ENCODE measurements at regions not wholly inside any gene's neighbourhood (a gene's known extent, or its start where the extent isn't known, plus 50 kb on each side); places are given as distances from the start of the nearest gene placed in this dataset.

DNA sequence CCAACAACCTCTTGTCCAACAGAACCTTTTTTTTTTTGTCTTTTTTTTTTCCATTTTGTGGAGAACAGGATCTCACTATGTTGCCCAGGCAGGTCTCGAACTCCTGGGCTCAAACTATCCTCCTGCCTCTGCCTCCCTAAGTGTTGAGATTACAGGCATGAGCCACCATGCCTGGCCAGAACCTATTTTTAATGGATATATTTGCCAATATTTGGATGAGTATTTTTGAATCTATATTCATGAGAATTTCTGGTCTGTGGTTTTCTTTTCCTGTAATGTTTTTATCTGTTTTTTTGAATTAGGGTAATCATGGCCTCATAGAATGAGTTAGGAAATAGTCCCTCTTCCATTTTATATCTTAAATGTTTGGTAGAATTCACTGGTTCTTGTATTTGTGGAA is 70.4 kb upstream of the RET start:
- POLR2A ChIA-PET: no interaction called here
- peaks cover 0 to 19% (median 13%) of the 10 kb centered on the region in 5 donors for H3K27me3 Mint-ChIP-seq
- Histone ChIP-seq H3K9me3 (ENCODE audit: control insufficient read depth in 2 of 3, low read length in 3 of 3) (no peaks in the 10 kb centered on the region), H3K27ac (ENCODE audit: low read depth, low read length) (no peak overlapping the region), H3K36me3 (ENCODE audit: control insufficient read depth in 2 of 3, insufficient read depth in 3 of 3, low read length in 3 of 3) (no peaks in the 10 kb centered on the region), H3K4me1 (ENCODE audit: control insufficient read depth in 2 of 2, insufficient read depth in 2 of 2, low read length in 2 of 2) (no peaks in the 10 kb centered on the region), H3K4me3 (ENCODE audit: low read length) (no peak overlapping the region), H3K27me3 (ENCODE audit: control insufficient read depth in 2 of 2, insufficient read depth in 2 of 2, low read length in 2 of 2) (no peaks in the 10 kb centered on the region)
- peaks cover 0 to 7% (median 0%) of the 10 kb centered on the region in 11 donors for H3K9me3 Mint-ChIP-seq
- no peak for ATAC-seq
- intact Hi-C loops (cut with micrococcal nuclease): no loop called here
- peaks cover 0 to 4% (median 0%) of the 10 kb centered on the region in 5 donors for H3K36me3 Mint-ChIP-seq
- H3K4me3 Mint-ChIP-seq: no peak overlapping the region
- DNase-seq: no peak
- CTCF ChIA-PET: no interaction called here
- H3K27ac Mint-ChIP-seq: no peak overlapping the region
- no peaks in the 10 kb centered on the region for H3K4me1 Mint-ChIP-seq

DNA sequence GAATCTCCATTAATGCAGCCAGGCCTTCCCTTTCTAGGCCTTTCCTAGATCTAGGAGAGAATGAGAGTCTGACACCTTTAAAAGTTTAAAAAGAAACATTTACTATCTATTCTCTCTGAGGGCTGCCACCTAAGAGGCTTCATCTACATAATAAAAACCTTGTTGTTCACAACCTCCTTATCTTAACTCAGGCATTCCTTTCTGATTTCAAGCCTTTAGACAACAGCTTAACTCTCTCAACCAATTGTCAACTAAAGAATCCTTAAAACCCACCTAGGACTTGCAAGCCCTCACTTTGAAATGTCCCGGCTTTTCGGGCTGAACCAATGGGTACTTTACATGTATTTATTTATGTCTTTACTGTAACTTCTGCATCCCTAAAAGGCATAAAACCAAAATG is 64.3 kb upstream of the RET start:
- no peak overlapping the region for H3K27ac Mint-ChIP-seq
- DNase-seq (no peak), ATAC-seq (no peak)
- ChIA-PET POLR2A (no interaction called here), CTCF (no interaction called here)
- H3K27ac ChIP-seq (ENCODE audit: low read depth, low read length): no peak overlapping the region
- peaks cover 0 to 20% (median 7%) of the 10 kb centered on the region in 5 donors for H3K27me3 Mint-ChIP-seq
- H3K4me1 ChIP-seq (ENCODE audit: control insufficient read depth in 2 of 2, insufficient read depth in 2 of 2, low read length in 2 of 2): no peaks in the 10 kb centered on the region
- no peaks in the 10 kb centered on the region for H3K27me3 ChIP-seq (ENCODE audit: control insufficient read depth in 2 of 2, insufficient read depth in 2 of 2, low read length in 2 of 2)
- H3K9me3 Mint-ChIP-seq: peaks cover 0 to 7% (median 0%) of the 10 kb centered on the region in 11 donors
- intact Hi-C loops (cut with micrococcal nuclease): no loop called here
- H3K36me3 Mint-ChIP-seq: peaks cover 0 to 4% (median 0%) of the 10 kb centered on the region in 5 donors
- no peak overlapping the region for H3K4me3 ChIP-seq (ENCODE audit: low read length)
- H3K9me3 ChIP-seq (ENCODE audit: control insufficient read depth in 2 of 3, low read length in 3 of 3): no peaks in the 10 kb centered on the region
- no peak overlapping the region for H3K4me3 Mint-ChIP-seq
- H3K36me3 ChIP-seq (ENCODE audit: control insufficient read depth in 2 of 3, insufficient read depth in 3 of 3, low read length in 3 of 3): no peaks in the 10 kb centered on the region
- H3K4me1 Mint-ChIP-seq: peaks cover 0 to 6% (median 0%) of the 10 kb centered on the region in 7 donors

DNA sequence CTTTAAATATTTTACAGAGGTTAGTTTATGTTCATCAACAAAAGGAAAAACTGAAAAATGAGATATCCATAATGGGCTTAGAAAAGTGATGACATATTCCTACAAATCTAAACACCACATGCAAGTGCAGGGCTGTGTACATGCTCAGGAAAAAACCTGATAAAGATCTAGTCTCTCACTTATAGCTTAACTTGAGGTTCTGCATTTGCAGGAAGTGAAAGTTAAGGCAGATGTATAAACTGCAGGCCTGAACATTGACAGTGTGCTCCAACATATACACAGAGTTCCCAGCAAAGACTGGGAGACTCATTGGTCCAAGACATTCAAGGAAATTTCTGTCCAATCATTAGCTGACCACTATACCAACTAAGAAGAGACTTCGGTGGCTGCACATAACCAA is 63.8 kb upstream of the RET start:
- DNase-seq (no peak), ATAC-seq (no peak)
- Mint-ChIP-seq H3K9me3 (peaks cover 0 to 7% (median 0%) of the 10 kb centered on the region in 11 donors), H3K27ac (no peak overlapping the region), H3K27me3 (peaks cover 0 to 21% (median 7%) of the 10 kb centered on the region in 5 donors), H3K36me3 (peaks cover 0 to 4% (median 0%) of the 10 kb centered on the region in 5 donors), H3K4me3 (no peak overlapping the region), H3K4me1 (peaks cover 0 to 6% (median 0%) of the 10 kb centered on the region in 7 donors)
- H3K27me3 ChIP-seq (ENCODE audit: control insufficient read depth in 2 of 2, insufficient read depth in 2 of 2, low read length in 2 of 2): no peaks in the 10 kb centered on the region
- no peak overlapping the region for H3K4me3 ChIP-seq (ENCODE audit: low read length)
- H3K27ac ChIP-seq (ENCODE audit: low read depth, low read length): no peak overlapping the region
- no peaks in the 10 kb centered on the region for H3K4me1 ChIP-seq (ENCODE audit: control insufficient read depth in 2 of 2, insufficient read depth in 2 of 2, low read length in 2 of 2)
- no peaks in the 10 kb centered on the region for H3K9me3 ChIP-seq (ENCODE audit: control insufficient read depth in 2 of 3, low read length in 3 of 3)
- H3K36me3 ChIP-seq (ENCODE audit: control insufficient read depth in 2 of 3, insufficient read depth in 3 of 3, low read length in 3 of 3): no peaks in the 10 kb centered on the region
- intact Hi-C loops (cut with micrococcal nuclease): no loop called here
- CTCF ChIA-PET: no interaction called here
- POLR2A ChIA-PET: no interaction called here

DNA sequence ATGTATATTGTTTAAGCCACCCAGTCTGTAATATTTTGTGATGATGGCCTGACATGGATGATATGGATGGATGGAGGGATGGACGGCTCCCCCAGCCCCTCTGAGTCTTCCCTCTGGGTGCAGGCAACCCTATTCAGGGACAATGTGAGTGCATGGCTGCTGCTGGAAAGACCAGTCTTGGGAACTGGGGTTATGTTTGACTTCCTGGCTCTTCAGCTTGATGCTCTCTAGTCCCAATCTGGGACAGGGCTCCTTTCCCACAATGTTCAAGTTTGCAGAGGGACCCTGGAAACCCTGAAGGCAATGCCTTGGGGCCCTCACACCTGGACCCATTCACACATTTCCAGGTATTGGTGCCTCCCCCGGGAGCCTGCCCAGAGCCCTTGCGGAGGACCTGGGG is 52.3 kb upstream of the RET start:
- Mint-ChIP-seq H3K36me3 (no peaks in the 10 kb centered on the region), H3K4me3 (no peak overlapping the region), H3K9me3 (peaks cover 0 to 5% (median 0%) of the 10 kb centered on the region in 11 donors), H3K27ac (no peak overlapping the region), H3K27me3 (peaks cover 0 to 29% (median 20%) of the 10 kb centered on the region in 5 donors), H3K4me1 (no peaks in the 10 kb centered on the region)
- Histone ChIP-seq H3K4me3 (ENCODE audit: low read length) (no peak overlapping the region), H3K27me3 (ENCODE audit: control insufficient read depth in 2 of 2, insufficient read depth in 2 of 2, low read length in 2 of 2) (no peaks in the 10 kb centered on the region), H3K9me3 (ENCODE audit: control insufficient read depth in 2 of 3, low read length in 3 of 3) (no peaks in the 10 kb centered on the region), H3K4me1 (ENCODE audit: control insufficient read depth in 2 of 2, insufficient read depth in 2 of 2, low read length in 2 of 2) (no peaks in the 10 kb centered on the region), H3K27ac (ENCODE audit: low read depth, low read length) (no peak overlapping the region), H3K36me3 (ENCODE audit: control insufficient read depth in 2 of 3, insufficient read depth in 3 of 3, low read length in 3 of 3) (no peaks in the 10 kb centered on the region)
- ATAC-seq (no peak), DNase-seq (no peak)
- ChIA-PET CTCF (no interaction called here), POLR2A (no interaction called here)
- intact Hi-C loops (cut with micrococcal nuclease): no loop called here

DNA sequence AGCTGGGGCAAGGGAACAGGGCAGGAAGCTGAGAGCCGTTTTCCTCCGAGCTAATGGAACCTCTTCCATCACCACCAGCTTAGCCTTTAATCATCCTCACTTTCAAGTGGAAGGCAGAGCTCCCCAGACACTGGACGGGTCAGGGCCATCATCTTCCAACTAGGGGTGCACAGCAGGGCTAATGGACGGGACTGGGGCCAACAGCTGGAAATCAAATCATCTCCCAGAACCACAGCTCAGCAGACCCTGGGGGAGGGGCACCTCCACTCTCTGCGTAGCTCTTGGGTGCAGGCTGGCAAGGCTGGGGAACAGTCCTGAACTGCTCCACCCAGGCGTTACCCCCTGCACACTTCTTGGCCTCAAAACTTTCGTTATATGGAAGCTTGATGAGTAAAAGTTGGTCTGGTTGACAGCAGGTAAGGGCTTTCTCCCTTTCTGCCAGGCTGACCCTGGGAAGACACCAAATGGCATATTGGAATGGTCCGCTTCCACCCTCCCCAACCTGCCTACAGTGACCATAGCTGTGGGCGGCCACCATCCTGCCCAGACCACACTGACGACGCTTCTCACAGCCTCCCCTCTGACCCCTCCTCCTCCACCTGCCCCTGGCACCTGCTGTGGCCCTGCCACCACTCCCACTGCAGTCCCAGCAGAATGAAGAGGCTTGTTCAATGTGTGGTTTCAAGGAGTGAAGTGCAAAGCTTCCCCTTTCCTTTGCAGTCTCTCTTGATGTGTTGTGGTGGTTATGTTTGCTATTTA is 51.7 kb upstream of the RET start:
- Histone ChIP-seq H3K9me3 (ENCODE audit: control insufficient read depth in 2 of 3, low read length in 3 of 3) (no peaks in the 10 kb centered on the region), H3K4me1 (ENCODE audit: control insufficient read depth in 2 of 2, insufficient read depth in 2 of 2, low read length in 2 of 2) (no peaks in the 10 kb centered on the region), H3K4me3 (ENCODE audit: low read length) (no peak overlapping the region), H3K27ac (ENCODE audit: low read depth, low read length) (no peak overlapping the region), H3K27me3 (ENCODE audit: control insufficient read depth in 2 of 2, insufficient read depth in 2 of 2, low read length in 2 of 2) (no peaks in the 10 kb centered on the region), H3K36me3 (ENCODE audit: control insufficient read depth in 2 of 3, insufficient read depth in 3 of 3, low read length in 3 of 3) (no peaks in the 10 kb centered on the region)
- Mint-ChIP-seq H3K4me1 (no peaks in the 10 kb centered on the region), H3K27me3 (peaks cover 0 to 29% (median 17%) of the 10 kb centered on the region in 5 donors), H3K27ac (no peak overlapping the region), H3K36me3 (no peaks in the 10 kb centered on the region), H3K9me3 (peaks cover 0 to 9% (median 4%) of the 10 kb centered on the region in 11 donors), H3K4me3 (no peak overlapping the region)
- intact Hi-C loops (cut with micrococcal nuclease): no loop called here
- ChIA-PET POLR2A (no interaction called here), CTCF (no interaction called here)
- ATAC-seq: no peak
- DNase-seq: no peak

DNA sequence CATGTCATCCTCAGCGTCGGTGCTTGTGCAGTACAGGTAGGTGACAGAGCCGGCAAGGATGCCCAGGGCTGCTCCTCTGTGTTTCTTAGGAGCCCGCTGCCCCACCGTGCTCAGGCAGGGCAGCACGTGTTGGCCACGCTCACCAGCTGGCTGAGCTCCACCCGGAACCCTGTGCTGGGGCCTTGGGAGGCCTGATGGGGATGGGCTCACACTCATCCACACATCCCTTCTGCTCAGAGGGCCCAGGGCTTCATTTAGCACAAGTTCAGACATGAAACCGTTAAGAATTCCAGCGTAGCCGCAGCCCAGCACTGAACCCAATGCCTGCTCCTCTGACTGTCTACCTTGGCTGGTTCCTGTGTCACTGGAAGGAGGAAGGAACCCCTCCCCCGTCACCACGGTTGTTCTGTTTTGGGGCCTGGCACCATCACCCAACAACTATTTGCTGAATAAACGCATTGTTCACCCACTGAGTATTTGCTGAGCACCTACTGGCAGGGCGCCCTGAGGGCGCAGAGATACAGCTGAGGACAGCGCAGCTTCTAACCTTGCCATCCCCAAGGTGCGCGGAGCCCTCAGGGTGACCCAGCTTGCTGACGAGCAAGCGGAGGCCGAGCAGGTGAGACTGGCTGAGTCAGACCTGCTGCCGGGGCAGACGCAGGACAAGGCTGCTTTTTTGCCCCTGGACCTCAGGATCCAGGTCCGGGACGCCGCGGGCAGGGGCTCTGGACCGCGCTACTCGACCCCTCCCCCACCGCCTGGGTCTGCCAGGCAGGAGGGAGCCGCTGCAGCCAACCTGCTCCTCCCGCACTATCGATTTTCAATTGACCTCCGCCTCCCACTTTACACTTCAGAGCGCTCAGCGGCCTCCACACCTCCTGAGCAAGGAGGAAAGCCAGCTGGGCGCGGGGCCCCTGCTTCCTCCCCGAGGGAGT is 50.6 kb upstream of the RET start:
- H3K4me1 ChIP-seq (ENCODE audit: control insufficient read depth in 2 of 2, insufficient read depth in 2 of 2, low read length in 2 of 2): no peaks in the 10 kb centered on the region
- no peak overlapping the region for H3K27ac Mint-ChIP-seq
- H3K36me3 ChIP-seq (ENCODE audit: control insufficient read depth in 2 of 3, insufficient read depth in 3 of 3, low read length in 3 of 3): no peaks in the 10 kb centered on the region
- H3K4me3 Mint-ChIP-seq: no peak overlapping the region
- H3K36me3 Mint-ChIP-seq: peaks cover 0 to 3% (median 0%) of the 10 kb centered on the region in 5 donors
- intact Hi-C loops (cut with micrococcal nuclease): no loop called here
- no peak overlapping the region for H3K27ac ChIP-seq (ENCODE audit: low read depth, low read length)
- ATAC-seq (no peak), DNase-seq (no peak)
- H3K9me3 ChIP-seq (ENCODE audit: control insufficient read depth in 2 of 3, low read length in 3 of 3): no peaks in the 10 kb centered on the region
- ChIA-PET POLR2A (no interaction called here), CTCF (no interaction called here)
- peaks cover 0 to 20% (median 7%) of the 10 kb centered on the region in 11 donors for H3K9me3 Mint-ChIP-seq
- H3K4me1 Mint-ChIP-seq: no peaks in the 10 kb centered on the region
- H3K4me3 ChIP-seq (ENCODE audit: low read length): no peak overlapping the region
- H3K27me3 ChIP-seq (ENCODE audit: control insufficient read depth in 2 of 2, insufficient read depth in 2 of 2, low read length in 2 of 2): no peaks in the 10 kb centered on the region
- peaks cover 0 to 24% (median 14%) of the 10 kb centered on the region in 5 donors for H3K27me3 Mint-ChIP-seq
